HG03039 (cell line): ENCODE measurements at regions not wholly inside any gene's neighbourhood (a gene's known extent, or its start where the extent isn't known, plus 50 kb on each side); places are given as distances from the start of the nearest gene placed in this dataset.

Source experiments
- ATAC-seq: cut with Tn5 transposase; IDR thresholded peaks from one replicate; pipeline ENCODE4 v1.9.1; 2021; ENCODE audit warnings: mild to moderate bottlenecking, moderate library complexity; ENCODE audit not compliant: unreplicated experiment

DNA sequence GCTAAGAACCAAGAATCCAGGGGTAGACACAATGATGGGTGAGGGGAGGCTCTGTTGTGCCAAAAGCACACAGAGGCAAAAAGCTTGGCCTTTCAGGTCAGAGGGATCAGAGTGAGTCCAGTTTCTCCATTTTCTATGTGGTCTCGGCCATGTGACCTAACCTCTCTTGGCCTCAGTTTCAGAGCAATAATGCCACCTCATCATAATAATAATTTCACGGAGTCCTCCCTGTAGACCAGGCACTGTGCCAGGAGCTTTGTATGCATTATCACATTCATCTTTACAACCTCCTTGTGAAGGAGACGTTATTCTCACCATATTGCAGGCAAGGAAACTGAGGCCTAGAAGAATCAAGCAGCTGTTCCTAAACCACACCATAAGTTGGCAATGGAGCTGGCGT lies 120.2 kb downstream of the WT1 start:
- ATAC-seq = no peak

DNA sequence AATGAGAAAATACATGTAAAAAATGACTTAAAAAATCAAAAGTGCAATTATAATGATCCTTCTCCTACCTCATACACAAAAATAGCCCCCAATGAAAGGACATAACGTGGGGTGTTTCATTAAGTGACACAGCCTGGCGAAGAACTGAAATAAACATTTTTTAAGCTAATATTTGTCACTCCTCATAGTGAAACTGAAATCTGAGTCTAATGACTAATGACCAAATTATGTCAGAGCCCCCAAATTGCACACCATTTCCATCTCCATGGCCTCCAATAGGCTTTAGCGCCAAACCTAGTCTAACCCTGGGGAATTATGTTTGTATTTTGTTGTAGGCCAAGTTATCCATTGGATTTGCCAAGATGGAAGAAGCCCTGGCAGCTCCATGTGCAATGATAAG lies 119.1 kb downstream of the WT1 start:
- no peak for ATAC-seq

DNA sequence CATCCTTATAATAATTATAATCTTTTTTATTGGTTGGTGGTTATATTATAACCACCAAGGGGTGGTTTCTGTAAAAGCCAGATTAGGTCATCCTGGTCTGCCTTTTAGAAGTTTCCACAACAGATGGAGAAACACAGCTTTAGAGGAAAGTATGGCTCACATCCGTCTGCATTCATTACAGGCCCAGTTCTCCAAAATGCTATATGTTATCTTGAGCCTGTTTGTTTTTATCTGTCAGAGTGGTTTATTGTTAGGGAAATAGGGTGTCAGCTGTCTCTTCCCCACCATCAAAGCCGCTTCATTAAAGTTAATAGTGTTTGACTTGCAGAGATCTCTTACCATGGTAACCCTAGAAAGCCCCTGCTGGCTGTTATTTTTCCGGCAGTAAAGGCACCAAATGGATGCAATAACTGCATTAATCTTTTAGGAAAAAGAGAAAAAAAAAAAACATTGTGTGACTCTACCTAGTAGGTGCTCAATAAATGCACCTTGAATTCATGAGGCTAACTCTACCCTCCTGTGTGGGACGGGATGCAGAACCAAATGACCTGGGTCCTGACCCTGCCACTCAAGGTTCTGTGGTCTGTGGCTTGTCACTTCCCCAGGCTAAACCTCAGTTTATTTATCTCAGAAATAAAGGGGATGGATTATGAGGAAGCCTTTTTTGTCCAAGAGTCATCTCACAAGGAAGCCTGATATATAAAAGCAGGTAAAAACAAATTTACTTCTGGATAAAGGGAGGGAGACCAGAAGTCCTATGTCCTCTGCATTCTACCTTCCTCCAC lies 118.3 kb downstream of the WT1 start:
- no peak for ATAC-seq

DNA sequence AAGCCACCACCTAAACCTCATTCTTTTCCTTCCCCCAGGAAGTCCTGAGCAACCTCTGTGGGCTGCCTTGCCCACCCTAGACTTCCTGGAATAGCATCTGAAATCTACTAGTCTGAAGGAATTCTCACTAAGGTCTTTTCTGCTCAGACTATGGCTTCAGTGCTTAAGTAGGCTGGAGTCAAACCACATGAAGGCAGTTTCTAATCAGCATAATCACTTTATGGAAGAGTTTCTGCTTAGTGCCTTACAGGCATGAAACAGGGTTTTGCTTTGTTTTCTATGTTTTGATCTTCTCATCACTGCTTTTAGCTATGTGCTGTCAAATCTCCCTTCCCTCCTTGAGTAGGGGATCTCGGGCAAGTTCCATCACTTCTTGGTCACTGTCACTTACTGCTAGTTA lies 117.7 kb downstream of the WT1 start:
- ATAC-seq = no peak

DNA sequence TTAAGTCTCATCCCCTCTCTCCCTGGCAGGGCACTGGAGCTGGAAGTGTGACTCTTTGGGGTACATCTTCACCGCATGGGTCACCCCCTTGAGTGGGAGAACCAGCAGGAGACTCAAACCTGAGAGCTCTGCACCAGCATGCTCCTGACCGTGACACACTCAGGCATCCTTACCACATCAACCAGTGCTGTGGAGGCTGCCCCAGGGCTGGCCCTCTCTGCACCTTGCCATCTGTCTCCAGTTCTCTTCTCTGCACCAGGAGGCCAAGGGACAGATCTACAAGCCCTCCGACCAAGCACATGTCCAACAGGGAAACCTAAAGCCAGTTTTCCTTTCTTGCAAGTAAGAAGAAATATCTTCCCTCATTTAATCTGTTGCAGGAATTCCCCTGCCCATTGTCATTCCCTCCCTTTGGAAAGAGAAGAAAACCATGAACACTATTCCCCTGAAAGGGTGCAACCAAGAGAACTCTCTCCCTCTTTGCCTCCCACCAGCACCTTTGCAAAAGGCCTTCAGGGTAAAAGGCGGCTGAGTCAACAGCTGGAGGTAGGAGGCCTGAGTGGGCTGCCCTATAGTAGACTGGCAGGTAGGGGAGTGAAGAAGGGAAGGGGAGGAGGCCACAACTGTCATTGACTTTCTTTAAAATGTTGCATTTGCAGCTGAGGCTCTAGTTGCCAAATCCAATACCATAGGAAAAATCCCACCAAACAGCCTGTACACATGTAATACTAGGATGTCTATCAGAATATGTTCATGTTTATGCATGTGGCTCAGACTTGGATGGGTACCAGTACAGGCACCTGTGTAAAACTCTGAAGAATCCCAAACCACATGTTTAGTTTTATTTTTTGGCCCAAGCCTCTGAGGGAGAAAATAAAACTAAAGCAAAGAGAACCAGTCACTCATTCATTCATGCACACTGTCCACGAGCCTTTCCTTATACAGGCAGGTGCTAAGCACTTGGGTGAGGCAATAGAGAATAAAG lies 117.0 kb downstream of the WT1 start:
- ATAC-seq = no peak

DNA sequence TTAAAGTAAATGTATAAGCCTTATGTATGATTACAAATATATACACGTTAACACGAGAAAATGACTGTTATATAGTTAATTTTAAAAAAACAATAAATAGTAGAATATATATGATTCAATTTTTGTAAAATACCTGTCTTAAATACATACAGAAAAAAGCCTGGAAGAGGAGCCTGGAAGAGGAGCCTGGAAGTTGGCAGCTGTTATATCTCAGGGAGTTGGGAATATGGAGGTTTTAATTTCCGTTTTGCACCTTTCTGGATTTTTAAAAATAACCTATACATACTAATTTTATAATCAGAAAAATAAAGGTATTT lies 111.6 kb downstream of the WT1 start:
- ATAC-seq = no peak

DNA sequence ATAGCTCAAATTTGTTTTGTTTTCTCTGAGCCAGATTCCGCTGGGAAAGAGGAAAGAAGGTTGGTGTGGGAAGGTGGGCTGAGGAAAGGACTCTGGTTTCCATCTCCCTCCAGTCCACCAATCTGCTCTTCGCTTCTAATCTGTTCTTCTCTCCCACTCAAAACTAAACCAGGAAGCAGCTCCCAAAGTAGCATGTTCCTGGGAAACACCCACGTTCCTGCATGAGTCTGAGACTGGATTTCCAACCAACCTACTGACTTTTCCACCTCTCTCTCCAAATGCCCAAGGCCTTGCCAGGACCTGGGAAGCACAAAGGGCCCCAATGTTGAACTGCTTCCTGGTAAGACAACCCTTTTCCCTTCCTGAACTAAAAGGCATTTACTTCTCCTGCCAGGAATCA lies 110.2 kb downstream of the WT1 start:
- no peak for ATAC-seq

DNA sequence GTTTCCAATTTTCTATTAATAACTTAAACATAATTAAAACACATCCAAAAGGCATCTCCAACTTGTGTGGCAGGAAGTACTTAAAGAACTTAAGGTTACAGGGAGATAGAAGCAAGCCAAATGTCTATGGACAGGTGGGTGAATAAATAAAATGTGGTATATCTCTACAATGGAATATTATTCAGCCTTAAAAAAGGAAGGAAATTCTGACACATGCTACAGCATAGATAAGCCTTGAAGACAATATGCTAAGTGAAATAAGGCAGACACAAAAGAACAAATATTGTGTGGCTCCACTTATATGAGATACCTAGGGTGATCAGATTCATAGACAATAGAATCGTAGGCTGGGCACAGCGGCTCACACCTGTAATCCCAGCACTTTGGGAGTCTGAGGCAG lies 109.6 kb downstream of the WT1 start:
- no peak for ATAC-seq

DNA sequence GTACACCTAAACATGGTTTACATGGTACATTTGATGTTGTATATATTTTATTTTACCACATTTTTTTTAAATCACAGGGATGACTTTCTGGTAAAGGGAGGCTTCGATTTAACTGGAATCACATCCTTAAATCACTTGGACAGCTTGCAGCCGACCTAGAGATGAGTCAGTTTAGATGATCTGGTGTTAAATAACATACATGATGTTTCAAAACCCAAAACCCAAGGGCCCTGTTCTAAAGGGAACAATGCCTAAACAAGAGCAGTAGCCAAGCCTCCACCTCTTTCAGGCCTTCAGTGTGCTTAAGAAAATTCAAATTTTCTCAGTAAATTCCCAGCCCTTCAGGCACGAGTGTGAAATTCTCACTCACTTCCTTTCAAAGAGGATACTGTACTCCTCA lies 108.8 kb downstream of the WT1 start:
- ATAC-seq = no peak

DNA sequence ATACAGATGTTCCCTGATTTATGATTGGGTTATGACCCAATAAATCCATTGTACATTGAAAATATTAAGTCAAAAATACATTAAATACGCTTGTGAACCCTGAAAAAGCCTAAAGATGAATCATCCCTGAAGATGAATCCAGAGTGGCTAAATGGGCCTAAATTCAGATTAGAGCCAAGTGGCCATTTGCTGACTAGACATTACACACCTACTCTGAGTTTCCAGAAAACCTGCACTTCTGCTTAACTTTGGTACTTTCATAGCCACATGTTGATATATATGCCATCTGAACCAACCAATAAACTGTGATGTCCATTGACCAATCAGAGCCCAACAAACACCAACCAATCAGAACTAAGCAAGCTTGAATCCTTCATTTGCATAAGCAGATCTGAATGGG lies 106.9 kb downstream of the WT1 start:
- ATAC-seq = no peak

DNA sequence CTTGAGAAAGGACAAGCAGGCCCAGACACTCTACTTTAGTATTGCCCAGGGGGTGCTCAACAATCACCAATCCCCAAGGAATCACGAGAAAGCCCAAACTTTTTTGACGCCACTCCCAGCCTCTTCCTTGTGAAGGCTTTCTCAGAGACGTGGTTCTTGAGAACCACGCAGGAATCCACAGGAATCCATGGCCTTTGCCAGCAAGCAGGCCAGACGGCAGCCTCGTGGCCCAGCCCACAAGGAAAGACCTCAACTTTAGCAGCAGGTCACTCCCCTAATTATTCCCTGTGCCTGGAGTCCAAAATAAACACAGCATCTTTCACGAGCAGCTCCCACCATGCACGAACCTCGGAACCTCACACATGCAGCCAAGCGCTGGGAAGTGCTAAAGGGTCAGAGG lies 104.2 kb downstream of the WT1 start:
- no peak for ATAC-seq

DNA sequence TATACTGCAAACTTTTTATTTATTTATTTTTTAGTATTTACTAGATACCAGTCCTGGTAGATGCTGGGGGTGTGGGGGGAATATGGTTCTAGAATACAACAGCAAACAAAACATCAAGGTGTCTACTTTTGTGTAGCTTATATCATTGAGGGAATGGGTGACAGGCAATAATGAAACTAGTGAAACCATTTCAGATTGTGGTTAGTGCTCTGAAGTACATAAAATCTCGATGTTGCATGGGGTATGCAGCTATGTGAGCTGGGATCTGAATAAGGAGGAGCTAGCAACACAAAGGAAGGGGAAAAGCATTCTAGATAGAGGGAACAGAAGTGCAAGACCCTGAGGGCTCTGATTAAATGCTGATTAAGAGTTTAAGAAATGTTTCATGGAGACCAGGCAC lies 103.5 kb downstream of the WT1 start:
- ATAC-seq = no peak

DNA sequence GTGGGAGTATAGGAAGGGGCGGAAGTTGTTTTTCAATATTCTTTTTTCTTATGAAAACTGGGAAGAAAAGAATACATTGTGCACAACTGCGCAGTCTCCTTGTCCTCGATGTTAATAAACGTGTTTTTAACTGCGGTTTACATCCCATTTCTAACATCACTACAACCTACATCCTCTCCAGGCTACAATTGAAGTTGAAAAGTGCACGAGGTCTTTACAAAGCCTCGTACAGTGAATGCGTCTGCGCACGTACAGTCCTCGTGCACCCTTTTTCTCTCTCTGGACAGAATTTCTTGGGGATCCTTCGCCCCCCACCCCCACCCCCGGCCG lies 102.4 kb downstream of the WT1 start:
- no peak for ATAC-seq

DNA sequence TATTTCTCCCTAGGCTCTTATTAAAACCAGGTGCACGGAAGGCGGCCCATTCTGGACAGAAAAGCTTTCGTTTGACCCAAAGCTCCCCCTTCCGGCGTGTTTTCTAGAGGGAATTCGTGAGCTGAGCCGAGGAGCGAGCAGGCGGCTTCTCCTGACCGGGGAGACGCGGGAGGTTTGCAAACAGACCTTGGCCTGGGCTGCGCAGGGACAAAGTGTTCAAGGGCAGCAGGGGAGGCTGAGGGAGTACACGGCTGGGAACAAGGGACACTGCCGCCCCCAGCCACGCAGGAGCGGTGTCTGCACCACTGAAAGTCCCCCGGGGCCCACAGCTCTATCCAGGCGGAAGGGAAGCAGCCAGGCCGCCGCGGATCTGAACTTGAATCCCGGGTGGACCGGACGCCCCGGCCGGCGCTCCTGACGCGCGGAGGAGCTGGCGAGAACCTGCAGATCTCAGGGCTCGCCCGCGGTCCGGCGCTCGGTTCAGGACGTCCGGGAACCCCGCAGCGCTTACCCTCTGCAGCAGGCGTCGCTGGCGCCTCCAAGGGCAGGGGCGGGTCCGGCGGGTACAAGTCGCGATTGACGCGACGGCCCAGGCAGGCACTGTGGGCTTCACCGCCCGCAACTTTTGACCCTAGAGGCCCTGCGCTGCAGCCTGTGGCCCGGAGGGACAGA lies 101.9 kb downstream of the WT1 start:
- ATAC-seq = no peak

DNA sequence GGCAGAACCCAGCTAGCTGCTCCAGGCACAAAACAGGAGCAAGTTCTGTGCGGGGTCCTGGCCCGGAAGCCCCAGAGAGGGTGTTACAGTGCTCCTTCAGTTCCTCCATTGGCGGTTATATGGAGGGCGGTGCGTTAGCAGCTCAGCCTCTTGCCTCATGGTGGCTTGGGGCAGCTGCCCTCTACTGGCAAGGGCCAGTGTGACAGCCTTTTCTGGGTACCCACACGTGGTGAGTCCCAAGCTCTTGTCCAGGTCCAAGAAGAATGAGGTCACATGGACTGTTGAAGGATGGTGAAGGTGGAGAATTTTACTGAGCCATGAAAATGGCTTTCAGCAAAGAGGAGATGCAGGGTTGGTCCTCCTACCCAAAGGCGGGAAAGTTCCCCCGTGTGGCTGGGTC lies 100.5 kb downstream of the WT1 start:
- ATAC-seq = no peak
